ENCODE measurements at regions not wholly inside any gene's neighbourhood (a gene's known extent, or its start where the extent isn't known, plus 50 kb on each side); places are given as distances from the start of the nearest gene placed in this dataset.

DNA sequence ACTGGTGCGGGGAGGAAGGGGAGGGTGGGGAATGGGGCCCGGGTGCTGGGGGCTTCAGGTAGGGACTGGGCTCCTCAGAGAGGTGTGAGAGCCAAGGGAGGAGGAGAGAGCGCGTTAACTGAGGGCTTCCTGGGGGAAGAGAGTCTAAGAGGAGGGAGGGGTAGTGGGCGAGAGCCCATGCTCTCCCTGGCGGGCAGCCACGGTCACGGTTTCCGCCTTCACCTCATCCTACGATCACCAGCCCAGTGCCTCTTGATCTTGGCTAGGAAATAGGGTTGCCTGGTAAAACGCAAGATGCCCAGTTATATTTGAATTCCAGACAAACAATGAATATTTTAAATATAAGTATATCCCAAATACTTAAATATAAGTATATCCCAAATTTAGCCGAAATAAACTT, 60.8 kb upstream of the GRPEL1 start:
- Mint-ChIP-seq H3K36me3 (ENCODE audit: low read depth) (no peaks in the 10 kb centered on the region), H3K27me3 (ENCODE audit: low read depth) (peaks cover 9% of the 10 kb centered on the region), H3K27ac (no peak overlapping the region), H3K4me1 (peaks cover 31% of the 10 kb centered on the region), H3K9me3 (no peaks in the 10 kb centered on the region), H3K4me3 (no peak overlapping the region)
- TF ChIP-seq, protein P1, sequence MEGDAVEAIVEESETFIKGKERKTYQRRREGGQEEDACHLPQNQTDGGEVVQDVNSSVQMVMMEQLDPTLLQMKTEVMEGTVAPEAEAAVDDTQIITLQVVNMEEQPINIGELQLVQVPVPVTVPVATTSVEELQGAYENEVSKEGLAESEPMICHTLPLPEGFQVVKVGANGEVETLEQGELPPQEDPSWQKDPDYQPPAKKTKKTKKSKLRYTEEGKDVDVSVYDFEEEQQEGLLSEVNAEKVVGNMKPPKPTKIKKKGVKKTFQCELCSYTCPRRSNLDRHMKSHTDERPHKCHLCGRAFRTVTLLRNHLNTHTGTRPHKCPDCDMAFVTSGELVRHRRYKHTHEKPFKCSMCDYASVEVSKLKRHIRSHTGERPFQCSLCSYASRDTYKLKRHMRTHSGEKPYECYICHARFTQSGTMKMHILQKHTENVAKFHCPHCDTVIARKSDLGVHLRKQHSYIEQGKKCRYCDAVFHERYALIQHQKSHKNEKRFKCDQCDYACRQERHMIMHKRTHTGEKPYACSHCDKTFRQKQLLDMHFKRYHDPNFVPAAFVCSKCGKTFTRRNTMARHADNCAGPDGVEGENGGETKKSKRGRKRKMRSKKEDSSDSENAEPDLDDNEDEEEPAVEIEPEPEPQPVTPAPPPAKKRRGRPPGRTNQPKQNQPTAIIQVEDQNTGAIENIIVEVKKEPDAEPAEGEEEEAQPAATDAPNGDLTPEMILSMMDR (IDR thresholded peaks at IDR 0.05; ENCODE audit: unreplicated experiment in 3 of 3): no peak

DNA sequence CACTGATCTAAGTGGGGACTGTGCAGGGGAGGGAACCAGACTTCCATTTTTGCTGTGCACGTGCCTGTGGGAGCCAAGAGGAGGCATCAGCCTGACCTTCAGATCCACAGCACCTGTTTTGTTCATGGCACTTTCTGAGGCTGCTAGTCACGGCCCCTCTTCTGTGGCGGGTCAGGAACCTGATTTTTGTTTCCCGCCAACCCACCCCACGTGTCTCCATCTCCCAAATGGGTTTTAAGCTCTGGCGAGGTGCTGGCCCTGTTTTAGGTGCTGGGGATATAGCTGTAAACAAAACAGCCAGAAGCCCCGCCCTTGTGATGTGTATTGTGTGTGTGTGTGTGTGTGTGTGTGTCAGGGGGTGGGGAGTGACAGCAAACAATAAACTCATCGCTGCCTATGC, 60.4 kb upstream of the GRPEL1 start:
- Mint-ChIP-seq H3K27ac (peak overlapping the region in 2 of 3 experiments; percentile 64 to 76), H3K9me3 (no peaks in the 10 kb centered on the region), H3K4me1 (peaks cover 30% of the 10 kb centered on the region), H3K27me3 (ENCODE audit: low read depth) (peaks cover 12% of the 10 kb centered on the region), H3K36me3 (ENCODE audit: low read depth) (no peaks in the 10 kb centered on the region), H3K4me3 (no peak overlapping the region)
- TF ChIP-seq, protein P1 (IDR thresholded peaks at IDR 0.05; ENCODE audit: unreplicated experiment in 3 of 3): no peak

DNA sequence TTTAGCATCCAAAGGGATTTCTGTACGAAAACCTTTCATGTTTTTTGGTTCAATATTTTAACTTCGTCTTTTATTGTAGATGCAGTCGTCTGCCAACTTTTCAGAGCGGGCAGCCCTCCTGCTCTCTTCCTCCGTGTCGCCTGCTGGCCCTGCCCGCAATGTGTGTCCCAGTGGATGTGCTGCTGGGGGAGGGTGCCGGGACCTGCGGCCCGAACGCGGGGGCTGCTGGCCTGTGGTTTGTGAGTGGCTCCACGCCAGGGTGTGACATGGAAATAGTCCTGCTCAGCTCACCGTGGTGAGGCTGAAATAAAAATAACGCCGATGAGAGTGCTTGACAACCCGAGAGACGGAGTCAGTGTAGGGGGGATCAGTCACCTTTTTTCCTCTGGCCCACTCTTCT, 59.7 kb upstream of the GRPEL1 start:
- TF ChIP-seq, protein P1 (IDR thresholded peaks at IDR 0.05; ENCODE audit: unreplicated experiment in 3 of 3): no peak
- peak overlapping the region; percentile 42 to 76 (median 64) for H3K27ac Mint-ChIP-seq
- H3K9me3 Mint-ChIP-seq: no peaks in the 10 kb centered on the region
- no peaks in the 10 kb centered on the region for H3K36me3 Mint-ChIP-seq (ENCODE audit: low read depth)
- peaks cover 30% of the 10 kb centered on the region for H3K4me1 Mint-ChIP-seq
- peak overlapping the region in 1 of 3 experiments; percentile 35 for H3K4me3 Mint-ChIP-seq
- H3K27me3 Mint-ChIP-seq (ENCODE audit: low read depth): peaks cover 13% of the 10 kb centered on the region

- TF ChIP-seq, protein P1 (IDR thresholded peaks at IDR 0.05; ENCODE audit: unreplicated experiment in 3 of 3): no peak
- H3K4me3 Mint-ChIP-seq: no peak overlapping the region
- H3K27me3 Mint-ChIP-seq (ENCODE audit: low read depth): peaks cover 13% of the 10 kb centered on the region
- H3K27ac Mint-ChIP-seq: peak overlapping the region; percentile 54 to 88 (median 76)
- no peaks in the 10 kb centered on the region for H3K9me3 Mint-ChIP-seq
- H3K4me1 Mint-ChIP-seq: peaks cover 30% of the 10 kb centered on the region
- H3K36me3 Mint-ChIP-seq (ENCODE audit: low read depth): no peaks in the 10 kb centered on the region
Observed at GRCh38 chr4:7126981-7127380, 59.1 kb upstream of the GRPEL1 start.

DNA sequence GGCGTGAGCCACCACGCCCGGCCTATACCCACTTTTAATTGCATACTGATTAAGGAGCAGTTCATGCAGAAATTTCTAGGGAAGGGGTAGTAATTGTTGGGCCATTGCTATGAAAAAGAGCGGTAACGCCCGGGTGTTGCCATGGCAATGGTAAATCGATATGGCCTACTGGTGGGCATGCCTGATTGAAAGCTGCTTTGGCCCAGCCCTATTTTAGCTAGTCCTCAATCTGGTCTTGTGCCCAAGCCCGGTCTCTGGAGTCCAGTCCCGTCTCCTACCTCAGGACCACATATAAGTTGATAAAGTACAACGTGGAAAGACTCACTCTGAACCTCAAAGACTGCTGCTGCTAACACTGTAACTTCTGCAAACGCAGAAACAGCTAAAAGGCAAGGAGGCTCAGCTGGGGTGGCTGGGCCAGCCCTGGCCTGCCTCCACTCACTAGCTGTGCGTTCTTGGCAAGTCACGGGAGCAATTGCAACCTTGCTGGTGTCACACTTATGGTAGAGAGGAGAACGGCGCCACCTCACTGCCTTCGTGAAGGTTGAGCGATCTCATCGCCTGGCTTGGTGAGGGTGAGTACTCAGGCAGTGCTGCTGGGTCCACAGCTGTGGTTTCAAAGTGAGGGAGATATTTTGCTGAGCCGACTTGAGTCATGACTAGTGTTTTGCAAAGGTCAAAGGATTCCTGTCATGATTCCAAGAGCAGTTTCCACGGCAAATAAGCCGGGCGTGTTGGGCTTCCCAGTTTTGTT, 57.0 kb upstream of the GRPEL1 start:
- TF ChIP-seq, protein P1 (IDR thresholded peaks at IDR 0.05; ENCODE audit: unreplicated experiment in 3 of 3): no peak
- Mint-ChIP-seq H3K27ac (peak overlapping the region; percentile 70 to 91 (median 85)), H3K27me3 (ENCODE audit: low read depth) (peaks cover 20% of the 10 kb centered on the region), H3K36me3 (ENCODE audit: low read depth) (no peaks in the 10 kb centered on the region), H3K9me3 (no peaks in the 10 kb centered on the region), H3K4me1 (peaks cover 32% of the 10 kb centered on the region), H3K4me3 (peak overlapping the region in 1 of 3 experiments; percentile 23)

Measured in nephron (organoid).